B cell (primary cell): ENCODE measurements at regions not wholly inside any gene's neighbourhood (a gene's known extent, or its start where the extent isn't known, plus 50 kb on each side); places are given as distances from the start of the nearest gene placed in this dataset.

ENCODE experiments used
- ATAC-seq: fragments of 200-7000 bp; cut with Tn5 transposase; one replicate; pipeline ENCODE4 v1.10.0; 2021; ENCODE audit warnings: low read depth, mild to moderate bottlenecking, moderate number of reproducible peaks, moderate library complexity
- CTCF ChIA-PET: fragments of 350-600 bp; sonication (Branson Sonifier 250); formaldehyde crosslinking; loops from one replicate; lab custom pipeline; 2021; ENCODE audit warnings: antibody characterized with exemption, inconsistent platforms; lab: Charles Lee
- POLR2A ChIA-PET: fragments of 350-600 bp; sonication (Branson Sonifier 250); formaldehyde crosslinking; loops from one replicate; lab custom pipeline; 2021; ENCODE audit warnings: antibody characterized with exemption; lab: Charles Lee
- DNase-seq: peaks from one replicate; pipeline ENCODE4 v3.0.0; 2013
- H2AFZ ChIP-seq: 2 replicates; pipeline ENCODE4 v1.6.1; 2012; ENCODE audit warnings: mild to moderate bottlenecking, low read depth, low read length; ENCODE audit not compliant: insufficient read depth, poor library complexity, severe bottlenecking
- H3K27ac ChIP-seq, 2 donors: 1 replicate in 1 of 2; 2 replicates in 1 of 2; pipeline ENCODE4 v1.5.1; 2012 to 2013; ENCODE audit warnings: low read length in 2 of 2, mild to moderate bottlenecking in 2 of 2, moderate library complexity in 1 of 2
- H3K27me3 ChIP-seq, 4 experiments: fragments of 200-600 bp in 1 of 4; sonication (generic) in 1 of 4; replicated peaks in 1 of 4; 1 replicate in 2 of 4; 2 replicates in 2 of 4; pipeline versions ENCODE4 v1.6.1 to v1.7.0; 2013 to 2016; ENCODE audit warnings: low read length in 3 of 4, mild to moderate bottlenecking in 2 of 4, mixed read lengths in 1 of 4, moderate library complexity in 1 of 4; ENCODE audit not compliant: insufficient read depth in 4 of 4, control insufficient read depth in 3 of 4; ENCODE audit errors: control extremely low read depth in 1 of 4
- H3K36me3 ChIP-seq, 2 experiments: replicated peaks in 1 of 2; 1 replicate in 1 of 2; 2 replicates in 1 of 2; pipeline versions ENCODE4 v1.6.1 to v1.7.1; 2013; ENCODE audit warnings: low read length in 1 of 2; ENCODE audit not compliant: insufficient read depth in 2 of 2, control insufficient read depth in 1 of 2; ENCODE audit errors: control extremely low read depth in 1 of 2, extremely low read depth in 1 of 2
- H3K4me1 ChIP-seq, 2 donors: fragments of 200-600 bp in 1 of 2; sonication (generic) in 1 of 2; 1 replicate in 1 of 2; 2 replicates in 1 of 2; pipeline versions ENCODE4 v1.5.1 to v1.6.1; 2013 to 2017; ENCODE audit warnings: low read length in 2 of 2; ENCODE audit not compliant: control insufficient read depth in 2 of 2, insufficient read depth in 2 of 2
- H3K4me2 ChIP-seq: replicated peaks from 2 replicates; pipeline ENCODE3; 2012; ENCODE audit warnings: mild to moderate bottlenecking, low read depth, low read length; ENCODE audit not compliant: poor library complexity, severe bottlenecking
- H3K4me3 ChIP-seq, 5 experiments: fragments of 200-600 bp in 1 of 5; sonication (generic) in 1 of 5; 1 replicate in 3 of 5; 2 replicates in 2 of 5; pipeline versions ENCODE4 v1.5.1 to v1.7.0; 2011 to 2016; ENCODE audit warnings: low read length in 4 of 5, mild to moderate bottlenecking in 4 of 5, low read depth in 2 of 5, control low read depth in 1 of 5, moderate library complexity in 1 of 5; ENCODE audit not compliant: insufficient read depth in 1 of 5; ENCODE audit errors: control extremely low read depth in 1 of 5, extremely low read depth in 1 of 5
- H3K79me2 ChIP-seq: fragments of 200-600 bp; sonication (generic); one replicate; pipeline ENCODE4 v1.6.0; 2016; ENCODE audit warnings: low read length; ENCODE audit not compliant: control insufficient read depth, insufficient read depth
- H3K9ac ChIP-seq: fragments of 200-600 bp; sonication (generic); 2 replicates; pipeline ENCODE4 v1.6.1; 2017; ENCODE audit warnings: mild to moderate bottlenecking, low read length, moderate library complexity
- H3K9me3 ChIP-seq, 3 donors: one replicate each; pipeline versions ENCODE4 v1.6.1 to v1.7.1; 2013; ENCODE audit warnings: low read length in 2 of 3; ENCODE audit not compliant: control insufficient read depth in 2 of 3, insufficient read depth in 1 of 3; ENCODE audit errors: control extremely low read depth in 1 of 3
- H4K20me1 ChIP-seq: 2 replicates; pipeline ENCODE4 v1.6.0; 2012; ENCODE audit warnings: mild to moderate bottlenecking, low read length; ENCODE audit not compliant: insufficient read depth, control insufficient read depth, poor library complexity, severe bottlenecking
- H3K27ac Mint-ChIP-seq: one replicate; pipeline ENCODE4 v1.8.0; 2021; ENCODE audit warnings: mixed read lengths
- H3K27me3 Mint-ChIP-seq: one replicate; pipeline ENCODE4 v1.8.0; 2021; ENCODE audit warnings: mixed read lengths
- H3K4me1 Mint-ChIP-seq: one replicate; pipeline ENCODE4 v1.8.0; 2021; ENCODE audit warnings: mixed read lengths
- H3K4me3 Mint-ChIP-seq: one replicate; pipeline ENCODE4 v1.8.0; 2021; ENCODE audit warnings: mixed read lengths
- H3K9me3 Mint-ChIP-seq: one replicate; pipeline ENCODE4 v1.8.0; 2022; ENCODE audit warnings: mixed read lengths; ENCODE audit not compliant: insufficient read depth
- CTCF ChIP-seq: fragments of 200-600 bp; IDR thresholded peaks from one replicate; pipeline ENCODE4 v1.8.0; 2022; ENCODE audit warnings: antibody characterized with exemption, mild to moderate bottlenecking
- EZH2 ChIP-seq: IDR thresholded peaks from 2 replicates; pipeline ENCODE4 v1.6.1; 2012; ENCODE audit warnings: borderline replicate concordance, low read depth, mild to moderate bottlenecking, moderate library complexity, low read length; ENCODE audit not compliant: insufficient read depth, poor library complexity, severe bottlenecking
- whole genome bisulfite sequencing: methylation state at CpG from one replicate; pipeline ENCODE4 v1.1.5; 2013; ENCODE audit warnings: missing lambda C conversion rate; ENCODE audit not compliant: insufficient coverage; 5-methylcytosine and 5-hydroxymethylcytosine counted together
- intact Hi-C: fragments of 100-400 bp; cut with micrococcal nuclease; formaldehyde crosslinking; loops from one replicate; pipeline ENCODE4 v1.10.0; 2022

- Histone ChIP-seq H3K79me2 (no peaks in the 10 kb centered on the region), H3K4me2 (no peak overlapping the region), H3K27me3 (no peaks in the 10 kb centered on the region), H3K4me1 (peaks cover 0 to 7% of the 10 kb centered on the region in 2 donors), H3K27ac (no peak overlapping the region), H3K9me3 (no peaks in the 10 kb centered on the region), H4K20me1 (no peaks in the 10 kb centered on the region), H3K36me3 (no peaks in the 10 kb centered on the region), H2AFZ (no peak overlapping the region), H3K4me3 (no peak overlapping the region), H3K9ac (no peak overlapping the region)
- no peak overlapping the region for H3K27ac Mint-ChIP-seq
- H3K4me3 Mint-ChIP-seq, result no peak overlapping the region
- ATAC-seq, result no peak
- DNase-seq, result no peak
- peaks cover 5% of the 10 kb centered on the region for H3K4me1 Mint-ChIP-seq
- POLR2A ChIA-PET, result no interaction called here
- H3K27me3 Mint-ChIP-seq, result no peaks in the 10 kb centered on the region
- CTCF ChIA-PET, result no interaction called here
- intact Hi-C loops, result loop anchor here (10.0 kb wide), 1 partner anchor 54 kb away; no protein-coding TSS in a partner anchor
- no peaks in the 10 kb centered on the region for H3K9me3 Mint-ChIP-seq
- TF ChIP-seq CTCF (no peak), EZH2 (no peak)
Measured at GRCh38 chr1:221988829-221989228, 246.9 kb upstream of the DUSP10 start.

GRCh38 chr1:221987860-221988520 lies 246.1 kb upstream of the DUSP10 start:
- CTCF ChIA-PET, result no interaction called here
- intact Hi-C loops, result loop anchor here (10.0 kb wide), 1 partner anchor 53 kb away; no protein-coding TSS in a partner anchor
- H3K36me3 ChIP-seq, result no peaks in the 10 kb centered on the region
- DNase-seq (no peak), ATAC-seq (no peak)
- Mint-ChIP-seq H3K4me1 (peaks cover 5% of the 10 kb centered on the region), H3K27ac (no peak overlapping the region), H3K4me3 (no peak overlapping the region), H3K9me3 (no peaks in the 10 kb centered on the region), H3K27me3 (peaks cover 7% of the 10 kb centered on the region)
- 100% methylated on average over 2 of the region's 6 CpGs for WGBS
- H3K4me3 ChIP-seq, result no peak overlapping the region
- H4K20me1 ChIP-seq, result no peaks in the 10 kb centered on the region
- H3K4me2 ChIP-seq, result no peak overlapping the region
- POLR2A ChIA-PET, result no interaction called here
- H3K4me1 ChIP-seq, result peaks cover 0 to 7% of the 10 kb centered on the region in 2 donors
- no peak for TF ChIP-seq CTCF
- TF ChIP-seq EZH2, result no peak
- H3K79me2 ChIP-seq, result no peaks in the 10 kb centered on the region
- H3K27ac ChIP-seq, result no peak overlapping the region
- no peaks in the 10 kb centered on the region for H3K9me3 ChIP-seq
- H3K9ac ChIP-seq, result no peak overlapping the region
- no peak overlapping the region for H2AFZ ChIP-seq
- no peaks in the 10 kb centered on the region for H3K27me3 ChIP-seq
